Activated CD8-positive, alpha-beta T cell treated with anti-CD3 and anti-CD28 coated beads, Interleukin-2, amount 10 ng/mL, durations not matched to agents 7 days and 5 days (primary cell): ENCODE measurements at regions not wholly inside any gene's neighbourhood (a gene's known extent, or its start where the extent isn't known, plus 50 kb on each side); places are given as distances from the start of the nearest gene placed in this dataset.

ENCODE experiments used
- ATAC-seq: fragments of 150-1000 bp; cut with Tn5 transposase; one replicate; pipeline ENCODE4 v1.10.0; 2021; ENCODE audit warnings: moderate library complexity
- CTCF ChIA-PET: fragments of 350-600 bp; sonication (Branson Sonifier 250); formaldehyde crosslinking; loops from one replicate; lab custom pipeline; 2021; ENCODE audit warnings: antibody characterized with exemption; lab: Charles Lee
- POLR2A ChIA-PET: fragments of 350-600 bp; sonication (Branson Sonifier 250); formaldehyde crosslinking; loops from one replicate; lab custom pipeline; 2021; ENCODE audit warnings: antibody characterized with exemption; lab: Charles Lee
- DNase-seq: peaks from one replicate; pipeline ENCODE4 v3.0.0-alpha.2; 2020
- H3K27ac Mint-ChIP-seq: one replicate; pipeline ENCODE4 v1.8.0; 2021; ENCODE audit warnings: mild to moderate bottlenecking, mixed read lengths
- H3K27me3 Mint-ChIP-seq: one replicate; pipeline ENCODE4 v1.8.0; 2021; ENCODE audit warnings: low read depth, mixed read lengths
- H3K36me3 Mint-ChIP-seq: one replicate; pipeline ENCODE4 v1.8.0; 2021; ENCODE audit warnings: low read depth, mixed read lengths
- H3K4me1 Mint-ChIP-seq: one replicate; pipeline ENCODE4 v1.8.0; 2021; ENCODE audit warnings: low read depth, mixed read lengths
- H3K4me3 Mint-ChIP-seq: one replicate; pipeline ENCODE4 v1.8.0; 2021; ENCODE audit warnings: mild to moderate bottlenecking, mixed read lengths
- H3K9me3 Mint-ChIP-seq: one replicate; pipeline ENCODE4 v1.8.0; 2022; ENCODE audit warnings: mixed read lengths; ENCODE audit not compliant: insufficient read depth

DNA sequence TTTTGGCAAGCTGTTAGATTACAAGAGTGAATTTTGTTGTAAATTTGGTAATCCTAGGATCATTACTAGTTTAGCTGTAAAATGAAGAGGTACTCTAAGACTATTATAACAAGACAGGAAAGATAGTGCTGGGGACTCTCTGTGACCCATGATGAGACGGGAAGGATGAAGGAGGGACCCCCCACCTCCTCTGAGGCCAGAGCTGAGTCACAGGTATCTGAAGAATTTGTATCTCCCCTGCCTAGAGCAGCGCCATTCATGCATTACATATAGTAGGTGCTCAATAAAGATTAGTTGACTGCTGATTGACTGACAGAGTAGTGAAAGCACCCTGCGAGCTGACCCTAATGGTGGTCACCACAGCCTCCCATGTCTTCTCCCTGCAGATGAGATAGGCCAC is 202.8 kb downstream of the SNX18 start:
- ChIA-PET CTCF (interaction anchor here (1.2 to 1.7 kb wide), 2 partner anchors 125 to 203 kb away, joined by 4 to 6 read pairs; partner anchors contain the start of gene SNX18), POLR2A (no interaction called here)
- Mint-ChIP-seq H3K36me3 (peaks cover 3% of the 10 kb centered on the region), H3K9me3 (peaks cover 4% of the 10 kb centered on the region), H3K27me3 (peaks cover 4% of the 10 kb centered on the region), H3K4me1 (peaks cover 20% of the 10 kb centered on the region), H3K27ac (no peak overlapping the region), H3K4me3 (no peak overlapping the region)
- ATAC-seq (no peak), DNase-seq (no peak)

DNA sequence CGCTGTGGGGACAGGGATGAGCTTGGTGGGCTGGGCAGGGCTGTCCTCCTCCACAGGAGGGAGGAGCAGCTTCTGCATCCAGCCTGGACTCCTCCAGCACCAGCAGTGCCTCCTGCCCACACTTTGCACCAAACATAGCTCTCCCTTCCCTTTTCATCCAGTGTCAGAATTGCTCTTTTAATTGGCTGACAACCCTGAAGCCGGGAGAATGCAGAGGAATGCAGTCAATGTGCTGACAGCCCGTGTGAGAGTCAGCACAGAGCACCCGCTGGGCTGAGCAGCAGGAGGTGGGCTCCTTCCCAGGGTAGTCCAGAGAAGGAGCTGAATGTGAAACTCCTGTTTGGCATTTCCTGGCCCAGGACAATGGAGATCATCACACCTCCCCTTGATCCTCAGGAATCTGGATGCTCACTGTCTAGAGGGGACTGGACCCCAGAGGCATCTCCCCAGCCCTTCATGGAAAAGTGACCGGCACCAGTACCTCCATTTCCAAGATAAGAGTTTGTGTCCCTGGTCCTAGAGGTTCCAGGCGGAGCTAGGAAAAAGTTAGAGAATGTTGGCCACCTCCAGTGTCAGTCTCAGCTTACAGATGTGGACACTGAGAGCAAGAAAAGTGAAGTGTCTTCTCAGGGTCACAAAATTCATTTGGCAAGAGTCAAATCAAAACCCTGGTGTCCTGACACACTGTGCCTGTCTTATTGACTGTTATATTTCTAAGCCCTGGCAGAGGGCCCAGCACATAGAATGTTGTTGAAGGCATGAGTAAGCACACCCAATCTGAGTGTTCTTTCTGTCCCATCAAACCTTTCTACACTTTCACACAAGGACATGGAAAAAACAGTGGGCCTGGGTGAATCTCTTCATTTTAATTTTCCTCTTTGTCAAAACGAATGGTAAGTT is 202.1 kb downstream of the SNX18 start:
- no peak for DNase-seq
- H3K4me3 Mint-ChIP-seq = no peak overlapping the region
- ChIA-PET CTCF (interaction anchor here (1.1 to 2.4 kb wide), 5 partner anchors 12 to 202 kb away, joined by 3 to 7 read pairs (median 6); partner anchors contain the start of gene SNX18), POLR2A (no interaction called here)
- ATAC-seq = no peak
- H3K9me3 Mint-ChIP-seq = peaks cover 4% of the 10 kb centered on the region
- H3K36me3 Mint-ChIP-seq = peaks cover 3% of the 10 kb centered on the region
- peaks cover 20% of the 10 kb centered on the region for H3K4me1 Mint-ChIP-seq
- H3K27ac Mint-ChIP-seq = no peak overlapping the region
- H3K27me3 Mint-ChIP-seq = peaks cover 4% of the 10 kb centered on the region

- Mint-ChIP-seq H3K36me3 (peaks cover 3% of the 10 kb centered on the region), H3K4me1 (peaks cover 20% of the 10 kb centered on the region), H3K27ac (peak overlapping the region; percentile 51), H3K4me3 (no peak overlapping the region), H3K9me3 (peaks cover 8% of the 10 kb centered on the region), H3K27me3 (peaks cover 3% of the 10 kb centered on the region)
- DNase-seq = no peak
- no peak for ATAC-seq
- ChIA-PET CTCF (interaction anchor here (1.0 to 2.4 kb wide), 5 partner anchors 11 to 148 kb away, joined by 3 to 7 read pairs (median 7); no protein-coding TSS in a partner anchor), POLR2A (no interaction called here)
These were observed 201.1 kb downstream of the SNX18 start for GRCh38 chr5:54718656-54719055.

GRCh38 chr5:54717870-54718269 is 200.3 kb downstream of the SNX18 start:
- peaks cover 18% of the 10 kb centered on the region for H3K4me1 Mint-ChIP-seq
- POLR2A ChIA-PET = interaction anchor here (0.5 kb wide), 1 partner anchor 27 kb away, joined by 3 read pairs; no protein-coding TSS in a partner anchor
- H3K36me3 Mint-ChIP-seq = peaks cover 3% of the 10 kb centered on the region
- peaks cover 8% of the 10 kb centered on the region for H3K9me3 Mint-ChIP-seq
- peak; percentile 35 for DNase-seq
- CTCF ChIA-PET = interaction anchor here (1.0 to 2.4 kb wide), 5 partner anchors 11 to 149 kb away, joined by 3 to 7 read pairs (median 7); no protein-coding TSS in a partner anchor
- H3K27ac Mint-ChIP-seq = peak overlapping the region; percentile 56
- ATAC-seq = peak; percentile 49
- H3K27me3 Mint-ChIP-seq = no peaks in the 10 kb centered on the region
- H3K4me3 Mint-ChIP-seq = no peak overlapping the region

- peaks cover 17% of the 10 kb centered on the region for H3K4me1 Mint-ChIP-seq
- H3K9me3 Mint-ChIP-seq = peaks cover 8% of the 10 kb centered on the region
- ATAC-seq (peak; percentile 42), DNase-seq (no peak)
- peak overlapping the region; percentile 56 for H3K27ac Mint-ChIP-seq
- H3K27me3 Mint-ChIP-seq = no peaks in the 10 kb centered on the region
- POLR2A ChIA-PET = interaction anchor here (0.5 kb wide), 1 partner anchor 27 kb away, joined by 3 read pairs; no protein-coding TSS in a partner anchor
- H3K36me3 Mint-ChIP-seq = peaks cover 3% of the 10 kb centered on the region
- H3K4me3 Mint-ChIP-seq = no peak overlapping the region
- CTCF ChIA-PET = interaction anchor here (1.0 to 2.4 kb wide), 3 partner anchors 10 to 27 kb away, joined by 4 to 7 read pairs (median 7); no protein-coding TSS in a partner anchor
These were observed 199.9 kb downstream of the SNX18 start for GRCh38 chr5:54717459-54717858.

- no peak for DNase-seq
- peaks cover 17% of the 10 kb centered on the region for H3K4me1 Mint-ChIP-seq
- no peak overlapping the region for H3K27ac Mint-ChIP-seq
- H3K9me3 Mint-ChIP-seq = peaks cover 8% of the 10 kb centered on the region
- H3K4me3 Mint-ChIP-seq = no peak overlapping the region
- no peak for ATAC-seq
- H3K27me3 Mint-ChIP-seq = peaks cover under 1% of the 10 kb centered on the region
- ChIA-PET POLR2A (no interaction called here), CTCF (no interaction called here)
- peaks cover 3% of the 10 kb centered on the region for H3K36me3 Mint-ChIP-seq
These were observed 196.5 kb downstream of the SNX18 start for GRCh38 chr5:54713923-54714581.

DNA sequence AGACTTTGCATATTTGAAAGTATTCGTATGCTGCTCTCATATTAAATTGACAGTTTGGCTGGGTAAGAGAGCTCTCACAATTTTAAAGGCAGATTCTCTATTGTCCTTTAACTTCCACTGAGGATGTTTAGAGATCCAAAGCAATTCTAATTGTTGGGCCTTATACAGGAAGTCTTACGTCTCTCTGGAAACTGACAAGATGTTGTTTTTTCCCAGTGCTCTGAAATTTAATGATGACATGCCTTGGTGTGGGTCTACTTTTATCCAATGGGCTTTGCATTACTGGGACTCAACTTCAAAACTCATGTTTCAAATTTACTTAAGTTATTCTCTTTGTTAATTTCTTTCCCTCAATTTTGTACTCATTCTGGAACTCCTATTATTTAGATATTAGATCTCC is 191.5 kb downstream of the SNX18 start:
- Mint-ChIP-seq H3K9me3 (no peaks in the 10 kb centered on the region), H3K4me1 (no peaks in the 10 kb centered on the region), H3K27me3 (peaks cover 3% of the 10 kb centered on the region), H3K27ac (no peak overlapping the region), H3K4me3 (no peak overlapping the region), H3K36me3 (no peaks in the 10 kb centered on the region)
- ChIA-PET CTCF (no interaction called here), POLR2A (no interaction called here)
- no peak for DNase-seq
- ATAC-seq = no peak

GRCh38 chr5:54707841-54708240 is 190.3 kb downstream of the SNX18 start:
- ChIA-PET CTCF (interaction anchor here (2.4 kb wide), 1 partner anchor 10 kb away, joined by 7 read pairs; no protein-coding TSS in a partner anchor), POLR2A (interaction anchor here (0.6 kb wide), 1 partner anchor 368 kb away, joined by 3 read pairs; no protein-coding TSS in a partner anchor)
- ATAC-seq = no peak

DNA sequence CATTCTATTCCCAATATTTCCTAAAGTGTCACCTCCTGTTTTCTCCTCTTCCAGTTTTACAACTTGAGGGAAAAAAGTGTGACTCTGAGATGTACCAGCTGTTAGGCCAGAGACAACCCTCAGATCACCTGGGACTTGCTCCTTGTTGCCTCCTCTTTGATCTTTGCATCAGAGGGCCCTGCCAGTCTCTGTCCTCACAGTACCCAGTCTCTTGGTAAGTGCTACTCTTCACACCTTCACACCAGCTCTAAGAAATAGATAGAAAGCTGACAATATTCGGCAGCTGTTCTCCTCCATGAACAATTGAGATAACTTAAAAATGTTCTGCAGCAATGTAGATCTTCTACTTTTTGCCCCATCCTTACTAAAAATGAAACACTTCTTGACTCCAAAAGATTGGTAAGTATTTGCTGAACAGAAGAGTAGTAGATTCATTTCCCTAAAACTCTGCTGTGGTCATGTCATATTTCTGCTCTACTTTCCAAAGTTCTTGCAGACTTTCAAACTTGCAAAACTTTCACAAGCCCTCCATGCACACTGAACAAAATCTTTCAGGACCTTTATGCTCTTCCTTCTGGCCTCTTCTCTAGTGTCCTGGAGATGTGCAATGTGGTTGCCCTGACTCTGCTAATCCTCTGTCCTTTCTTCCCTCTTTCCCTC is 188.6 kb downstream of the SNX18 start:
- POLR2A ChIA-PET = no interaction called here
- Mint-ChIP-seq H3K36me3 (no peaks in the 10 kb centered on the region), H3K4me3 (no peak overlapping the region)

More at GRCh38 chr5:54707841-54708240, 190.3 kb downstream of the SNX18 start:
- Mint-ChIP-seq H3K4me3 (no peak overlapping the region), H3K27ac (no peak overlapping the region), H3K27me3 (peaks cover 3% of the 10 kb centered on the region), H3K9me3 (no peaks in the 10 kb centered on the region), H3K4me1 (no peaks in the 10 kb centered on the region), H3K36me3 (no peaks in the 10 kb centered on the region)
- no peak for DNase-seq

DNA sequence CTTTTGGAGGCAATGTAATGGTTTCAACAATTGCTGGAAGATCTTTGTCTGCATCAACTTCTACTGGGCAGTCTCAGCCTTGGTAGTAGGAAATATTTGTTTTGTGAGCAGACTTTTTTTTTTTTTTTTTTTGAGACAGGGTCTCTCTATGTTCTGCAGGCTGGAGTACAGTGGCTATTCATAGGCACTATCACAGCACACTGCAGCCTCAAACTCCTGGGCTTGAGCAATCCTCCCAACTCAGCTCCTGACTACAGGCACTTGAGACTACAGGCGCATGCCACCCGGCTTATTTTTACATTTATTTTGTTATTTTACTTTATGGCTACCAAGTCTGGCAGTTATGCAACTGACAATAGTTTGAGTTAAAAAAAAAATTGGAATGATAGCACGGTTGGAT is 187.3 kb downstream of the SNX18 start:
- Mint-ChIP-seq H3K9me3 (no peaks in the 10 kb centered on the region), H3K4me3 (no peak overlapping the region), H3K36me3 (no peaks in the 10 kb centered on the region), H3K4me1 (no peaks in the 10 kb centered on the region), H3K27ac (no peak overlapping the region), H3K27me3 (peaks cover 3% of the 10 kb centered on the region)
- ATAC-seq (no peak), DNase-seq (no peak)
- CTCF ChIA-PET = no interaction called here
- POLR2A ChIA-PET = no interaction called here

More for the DNA sequence above, 188.6 kb downstream of the SNX18 start:
- H3K27me3 Mint-ChIP-seq = peaks cover 3% of the 10 kb centered on the region
- H3K9me3 Mint-ChIP-seq = no peaks in the 10 kb centered on the region
- H3K4me1 Mint-ChIP-seq = no peaks in the 10 kb centered on the region
- DNase-seq (no peak), ATAC-seq (no peak)
- no peak overlapping the region for H3K27ac Mint-ChIP-seq
- CTCF ChIA-PET = interaction anchor here (1.5 to 2.4 kb wide), 2 partner anchors 12 to 138 kb away, joined by 3 to 7 read pairs; no protein-coding TSS in a partner anchor

GRCh38 chr5:54704333-54704732 is 186.8 kb downstream of the SNX18 start:
- Mint-ChIP-seq H3K27ac (no peak overlapping the region), H3K27me3 (peaks cover 3% of the 10 kb centered on the region), H3K9me3 (no peaks in the 10 kb centered on the region), H3K4me1 (no peaks in the 10 kb centered on the region), H3K36me3 (no peaks in the 10 kb centered on the region), H3K4me3 (no peak overlapping the region)
- ChIA-PET POLR2A (no interaction called here), CTCF (no interaction called here)
- DNase-seq = no peak
- no peak for ATAC-seq
